Stimulated activated effector memory CD8-positive, alpha-beta T cell treated with anti-CD3 and anti-CD28 coated beads, Interleukin-12 subunit alpha, Interleukin-12 subunit beta, amount 100 ng/mL, for 72 hours (primary cell): ENCODE measurements at regions not wholly inside any gene's neighbourhood (a gene's known extent, or its start where the extent isn't known, plus 50 kb on each side); places are given as distances from the start of the nearest gene placed in this dataset.
"Not testable (repeated sequence)": the region's sequence is repeated elsewhere in the genome, so short reads cannot be mapped to it uniquely, and the experiment has no call there.

Source experiments
- ATAC-seq: fragments of 150-1000 bp; cut with Tn5 transposase; 2 replicates; pipeline ENCODE4 v1.10.0; 2021
- DNase-seq, 2 donors: peaks; one replicate each; pipeline ENCODE4 v3.0.0; 2021 to 2022; ENCODE audit warnings: low spot score in 2 of 2
- H3K27ac Mint-ChIP-seq: one replicate; pipeline ENCODE4 v1.8.0; 2022; ENCODE audit warnings: mild to moderate bottlenecking, mixed read lengths
- H3K36me3 Mint-ChIP-seq: one replicate; pipeline ENCODE4 v1.8.0; 2022; ENCODE audit warnings: mild to moderate bottlenecking, mixed read lengths
- H3K4me1 Mint-ChIP-seq: one replicate; pipeline ENCODE4 v1.8.0; 2022; ENCODE audit warnings: mixed read lengths
- H3K4me3 Mint-ChIP-seq: one replicate; pipeline ENCODE4 v1.8.0; 2022; ENCODE audit warnings: mild to moderate bottlenecking, mixed read lengths
- H3K9me3 Mint-ChIP-seq: one replicate; pipeline ENCODE4 v1.8.0; 2022; ENCODE audit warnings: mixed read lengths

GRCh38 chr13:81562598-81562997 is 1221.7 kb upstream of the SPRY2 start:
- ATAC-seq: no peak
- Mint-ChIP-seq H3K36me3 (no peaks in the 10 kb centered on the region), H3K27ac (no peak overlapping the region), H3K9me3 (peaks cover 17% of the 10 kb centered on the region), H3K4me3 (no peak overlapping the region), H3K4me1 (no peaks in the 10 kb centered on the region)
- no peak for DNase-seq

GRCh38 chr13:81551036-81551435 is 1210.1 kb upstream of the SPRY2 start:
- Mint-ChIP-seq H3K9me3 (peaks cover 19% of the 10 kb centered on the region), H3K4me1 (no peaks in the 10 kb centered on the region), H3K36me3 (no peaks in the 10 kb centered on the region), H3K27ac (no peak overlapping the region), H3K4me3 (no peak overlapping the region)
- ATAC-seq (no peak), DNase-seq (no peak)

DNA sequence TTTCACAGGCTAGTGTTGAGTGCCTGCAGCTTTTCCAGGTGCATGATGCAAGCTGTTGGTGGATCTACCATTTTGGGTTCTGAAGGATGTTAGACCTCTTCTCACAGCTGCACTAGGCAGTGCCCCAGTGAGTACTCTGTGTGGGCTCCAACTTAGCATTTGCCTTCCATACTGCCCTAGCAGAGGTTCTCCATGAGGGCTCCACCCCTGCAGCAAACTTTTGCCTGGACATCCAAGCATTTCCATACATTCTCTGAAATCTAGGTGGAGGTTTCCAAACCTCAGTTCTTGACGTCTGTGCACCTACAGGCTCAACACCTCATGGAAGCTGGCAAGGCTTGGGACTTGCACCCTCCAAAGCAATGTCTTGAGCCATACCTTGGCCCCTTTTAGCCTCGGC is 1205.4 kb upstream of the SPRY2 start:
- not testable (repeated sequence) for H3K36me3 Mint-ChIP-seq, ATAC-seq, H3K4me1 Mint-ChIP-seq, DNase-seq, H3K27ac Mint-ChIP-seq, H3K4me3 Mint-ChIP-seq
- peaks cover 28% of the 10 kb centered on the region for H3K9me3 Mint-ChIP-seq

GRCh38 chr13:81540777-81541176 is 1199.9 kb upstream of the SPRY2 start:
- no peaks in the 10 kb centered on the region for H3K36me3 Mint-ChIP-seq
- H3K9me3 Mint-ChIP-seq: peaks cover 20% of the 10 kb centered on the region
- H3K4me3 Mint-ChIP-seq: no peak overlapping the region
- ATAC-seq (no peak), DNase-seq (no peak)
- H3K27ac Mint-ChIP-seq: no peak overlapping the region
- H3K4me1 Mint-ChIP-seq: no peaks in the 10 kb centered on the region

- Mint-ChIP-seq H3K4me1 (no peaks in the 10 kb centered on the region), H3K36me3 (no peaks in the 10 kb centered on the region), H3K9me3 (peaks cover 26% of the 10 kb centered on the region), H3K4me3 (no peak overlapping the region), H3K27ac (no peak overlapping the region)
- DNase-seq: no peak
- ATAC-seq: no peak
Measured at GRCh38 chr13:81539643-81540150, 1198.8 kb upstream of the SPRY2 start.

DNA sequence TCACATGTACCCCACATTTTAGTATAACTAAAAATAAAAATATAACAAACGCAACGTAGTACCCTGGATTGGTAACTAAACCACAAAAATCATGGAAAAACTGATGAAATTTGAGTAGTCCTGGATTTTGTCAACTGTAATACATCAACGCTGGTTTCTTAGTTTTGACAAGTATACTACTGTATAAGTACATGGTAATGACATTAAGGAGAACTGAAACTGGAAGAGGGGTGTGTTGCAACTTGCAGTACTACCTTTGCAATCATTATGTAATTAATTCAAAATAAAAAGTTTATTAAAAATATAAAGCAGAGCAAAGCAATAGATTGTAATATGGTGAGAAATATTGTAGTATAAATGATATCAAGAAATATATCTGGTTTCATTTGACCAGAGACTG is 1158.0 kb upstream of the SPRY2 start:
- Mint-ChIP-seq H3K36me3 (no peaks in the 10 kb centered on the region), H3K9me3 (peaks cover 27% of the 10 kb centered on the region), H3K4me1 (no peaks in the 10 kb centered on the region), H3K27ac (no peak overlapping the region), H3K4me3 (no peak overlapping the region)
- ATAC-seq: no peak
- DNase-seq: no peak

DNA sequence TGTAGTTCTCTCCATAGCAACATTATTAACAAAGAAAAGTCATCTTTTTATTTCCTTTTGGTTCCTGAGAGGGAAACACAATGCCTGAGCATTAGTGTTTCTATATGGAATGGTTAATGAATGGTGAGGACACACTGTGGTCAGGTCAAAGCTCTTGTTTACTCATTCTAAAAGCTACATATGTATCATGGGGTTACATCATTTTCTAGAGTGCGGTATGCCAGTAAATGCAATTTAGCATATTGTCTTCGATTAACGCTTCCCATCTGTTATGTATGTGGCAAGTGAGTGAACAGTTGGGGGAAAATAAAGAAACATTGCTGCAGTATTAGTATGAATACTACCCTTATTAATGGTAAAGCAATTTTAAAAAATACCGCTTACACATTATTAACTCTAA is 1152.2 kb upstream of the SPRY2 start:
- ATAC-seq: no peak
- H3K4me3 Mint-ChIP-seq: no peak overlapping the region
- H3K9me3 Mint-ChIP-seq: peaks cover 21% of the 10 kb centered on the region
- no peak overlapping the region for H3K27ac Mint-ChIP-seq
- DNase-seq: no peak
- no peaks in the 10 kb centered on the region for H3K36me3 Mint-ChIP-seq
- H3K4me1 Mint-ChIP-seq: no peaks in the 10 kb centered on the region

GRCh38 chr13:81492449-81492848 is 1151.5 kb upstream of the SPRY2 start:
- ATAC-seq: no peak
- H3K36me3 Mint-ChIP-seq: no peaks in the 10 kb centered on the region
- H3K4me1 Mint-ChIP-seq: no peaks in the 10 kb centered on the region
- peaks cover 21% of the 10 kb centered on the region for H3K9me3 Mint-ChIP-seq
- DNase-seq: no peak
- H3K4me3 Mint-ChIP-seq: no peak overlapping the region
- H3K27ac Mint-ChIP-seq: no peak overlapping the region

- H3K27ac Mint-ChIP-seq: no peak overlapping the region
Measured at GRCh38 chr13:81488021-81488420, 1147.1 kb upstream of the SPRY2 start.

DNA sequence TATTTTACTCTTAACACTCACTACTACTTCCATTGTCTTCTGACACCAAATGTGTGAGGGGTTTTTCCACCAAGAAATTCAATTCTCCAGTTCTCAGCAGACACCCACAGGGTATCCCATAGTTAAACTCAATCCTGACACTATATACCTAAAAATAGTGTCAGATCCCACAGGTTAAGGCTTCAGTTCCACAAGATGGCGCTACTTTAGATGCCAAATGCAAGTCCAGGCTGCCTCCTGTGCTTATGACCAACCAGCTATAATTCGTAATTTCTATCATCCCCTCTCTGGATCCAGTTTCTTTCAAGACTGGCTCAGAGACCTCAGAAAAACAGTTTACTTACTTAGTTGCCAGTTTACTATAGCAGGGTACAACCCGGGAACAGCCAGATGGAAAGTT is 1146.2 kb upstream of the SPRY2 start:
- ATAC-seq (no peak), DNase-seq (no peak)
- H3K27ac Mint-ChIP-seq: no peak overlapping the region
- H3K4me3 Mint-ChIP-seq: no peak overlapping the region
- no peaks in the 10 kb centered on the region for H3K4me1 Mint-ChIP-seq
- H3K36me3 Mint-ChIP-seq: no peaks in the 10 kb centered on the region
- H3K9me3 Mint-ChIP-seq: peaks cover 8% of the 10 kb centered on the region

More at GRCh38 chr13:81488021-81488420, 1147.1 kb upstream of the SPRY2 start:
- DNase-seq (no peak), ATAC-seq (no peak)
- no peaks in the 10 kb centered on the region for H3K36me3 Mint-ChIP-seq
- H3K9me3 Mint-ChIP-seq: peaks cover 6% of the 10 kb centered on the region
- no peak overlapping the region for H3K4me3 Mint-ChIP-seq
- H3K4me1 Mint-ChIP-seq: no peaks in the 10 kb centered on the region

GRCh38 chr13:81480634-81481033 is 1139.7 kb upstream of the SPRY2 start:
- Mint-ChIP-seq H3K36me3 (no peaks in the 10 kb centered on the region), H3K9me3 (peaks cover 13% of the 10 kb centered on the region), H3K27ac (no peak overlapping the region), H3K4me1 (no peaks in the 10 kb centered on the region), H3K4me3 (no peak overlapping the region)
- DNase-seq: no peak
- ATAC-seq: no peak

- DNase-seq (no peak), ATAC-seq (no peak)
- Mint-ChIP-seq H3K4me3 (no peak overlapping the region), H3K9me3 (peaks cover 22% of the 10 kb centered on the region), H3K27ac (no peak overlapping the region), H3K4me1 (no peaks in the 10 kb centered on the region), H3K36me3 (no peaks in the 10 kb centered on the region)
Measured at GRCh38 chr13:81473366-81473899, 1132.5 kb upstream of the SPRY2 start.

GRCh38 chr13:81458170-81458569 is 1117.2 kb upstream of the SPRY2 start:
- Mint-ChIP-seq H3K36me3 (no peaks in the 10 kb centered on the region), H3K27ac (no peak overlapping the region), H3K9me3 (peaks cover 7% of the 10 kb centered on the region), H3K4me3 (no peak overlapping the region), H3K4me1 (no peaks in the 10 kb centered on the region)
- DNase-seq (no peak), ATAC-seq (no peak)

GRCh38 chr13:81446441-81446840 is 1105.5 kb upstream of the SPRY2 start:
- DNase-seq (no peak), ATAC-seq (no peak)
- Mint-ChIP-seq H3K27ac (no peak overlapping the region), H3K36me3 (no peaks in the 10 kb centered on the region), H3K9me3 (peaks cover 21% of the 10 kb centered on the region), H3K4me3 (no peak overlapping the region), H3K4me1 (no peaks in the 10 kb centered on the region)

DNA sequence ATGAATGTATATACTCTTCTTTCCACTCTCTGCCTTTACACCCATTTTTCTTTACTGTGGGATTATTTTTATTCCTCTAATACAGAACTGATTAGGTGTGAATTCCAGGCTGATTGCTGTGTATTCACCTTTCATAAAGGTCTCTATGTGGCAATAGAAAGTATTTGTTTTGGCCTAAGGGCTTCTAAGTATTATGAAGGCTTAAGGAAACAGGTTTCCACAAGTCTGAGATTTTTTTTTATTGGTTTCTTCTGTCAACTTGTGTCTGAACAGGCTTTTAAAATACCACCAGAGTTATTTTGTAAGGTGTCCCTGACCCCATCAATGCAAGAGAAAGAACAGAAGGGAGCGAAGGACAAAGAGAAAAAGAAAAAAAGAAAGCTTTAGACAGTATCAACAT is 1102.0 kb upstream of the SPRY2 start:
- Mint-ChIP-seq H3K4me1 (no peaks in the 10 kb centered on the region), H3K36me3 (no peaks in the 10 kb centered on the region), H3K4me3 (no peak overlapping the region), H3K27ac (no peak overlapping the region), H3K9me3 (peaks cover 10% of the 10 kb centered on the region)
- no peak for DNase-seq
- ATAC-seq: no peak

GRCh38 chr13:81425286-81425685 is 1084.4 kb upstream of the SPRY2 start:
- H3K27ac Mint-ChIP-seq: no peak overlapping the region
- H3K4me1 Mint-ChIP-seq: no peaks in the 10 kb centered on the region
- DNase-seq (no peak), ATAC-seq (no peak)
- no peaks in the 10 kb centered on the region for H3K36me3 Mint-ChIP-seq
- H3K9me3 Mint-ChIP-seq: peaks cover 18% of the 10 kb centered on the region
- H3K4me3 Mint-ChIP-seq: no peak overlapping the region

- H3K9me3 Mint-ChIP-seq: peaks cover 10% of the 10 kb centered on the region
- H3K4me1 Mint-ChIP-seq: no peaks in the 10 kb centered on the region
- DNase-seq (no peak), ATAC-seq (no peak)
- no peak overlapping the region for H3K4me3 Mint-ChIP-seq
- no peaks in the 10 kb centered on the region for H3K36me3 Mint-ChIP-seq
- no peak overlapping the region for H3K27ac Mint-ChIP-seq
Measured at GRCh38 chr13:81409284-81409683, 1068.4 kb upstream of the SPRY2 start.
